ENCODE measurements at regions not wholly inside any gene's neighbourhood (a gene's known extent, or its start where the extent isn't known, plus 50 kb on each side); places are given as distances from the start of the nearest gene placed in this dataset.

DNA sequence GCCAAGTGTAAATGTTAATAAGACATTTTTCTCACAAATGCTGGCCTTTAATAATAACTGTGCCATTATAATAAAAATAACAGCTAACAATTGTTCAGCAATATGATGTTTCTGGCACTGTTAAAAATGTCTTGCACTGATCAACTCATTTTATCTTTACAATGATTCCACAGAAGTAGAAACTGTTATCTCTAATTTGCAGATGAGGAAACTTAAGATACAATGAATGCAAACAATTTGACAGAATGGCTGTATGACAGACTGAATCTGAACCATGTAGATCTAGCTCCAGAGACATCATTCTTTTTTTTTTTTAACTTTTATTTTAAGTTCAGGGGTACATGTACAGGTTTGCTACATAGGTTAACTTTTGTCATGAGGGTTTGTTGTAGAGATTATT is 755.0 kb downstream of the TBL1XR1 start:
- H3K9me3 ChIP-seq (ENCODE audit: control insufficient read depth in 2 of 3, low read length in 3 of 3) = no peaks in the 10 kb centered on the region
- no peak overlapping the region for H3K4me3 Mint-ChIP-seq
- ATAC-seq (no peak), DNase-seq (no peak)
- no peaks in the 10 kb centered on the region for H3K36me3 Mint-ChIP-seq
- H3K36me3 ChIP-seq (ENCODE audit: control insufficient read depth in 2 of 3, insufficient read depth in 3 of 3, low read length in 3 of 3) = no peaks in the 10 kb centered on the region
- H3K4me3 ChIP-seq (ENCODE audit: low read length) = no peak overlapping the region
- no peak overlapping the region for H3K27ac ChIP-seq (ENCODE audit: low read depth, low read length)
- H3K27ac Mint-ChIP-seq = no peak overlapping the region
- peaks cover 0 to 7% (median 4%) of the 10 kb centered on the region in 11 donors for H3K9me3 Mint-ChIP-seq
- no peaks in the 10 kb centered on the region for H3K27me3 Mint-ChIP-seq
- H3K4me1 ChIP-seq (ENCODE audit: control insufficient read depth in 2 of 2, insufficient read depth in 2 of 2, low read length in 2 of 2) = no peaks in the 10 kb centered on the region
- intact Hi-C loops (cut with micrococcal nuclease) = no loop called here
- H3K27me3 ChIP-seq (ENCODE audit: control insufficient read depth in 2 of 2, insufficient read depth in 2 of 2, low read length in 2 of 2) = no peaks in the 10 kb centered on the region
- ChIA-PET POLR2A (no interaction called here), CTCF (no interaction called here)
- H3K4me1 Mint-ChIP-seq = no peaks in the 10 kb centered on the region

DNA sequence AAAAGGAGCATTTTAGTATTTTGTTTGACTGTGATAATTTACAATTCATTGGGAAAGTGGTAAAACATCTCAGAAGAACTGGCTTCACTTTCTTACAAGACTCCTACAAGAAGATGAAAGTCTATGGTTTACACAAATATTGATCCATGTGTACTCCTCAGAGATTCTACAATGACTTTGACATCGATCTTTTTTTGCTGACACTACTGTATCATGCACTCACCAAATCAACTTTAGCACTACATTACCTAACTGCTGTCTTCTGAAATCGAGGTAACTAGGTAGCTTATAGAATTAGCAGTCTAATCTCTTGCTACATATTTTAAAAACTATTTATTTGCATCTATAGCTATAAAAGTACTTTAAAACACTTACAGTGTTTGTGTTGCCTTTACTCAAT is 757.6 kb downstream of the TBL1XR1 start:
- H3K27me3 ChIP-seq (ENCODE audit: control insufficient read depth in 2 of 2, insufficient read depth in 2 of 2, low read length in 2 of 2) = no peaks in the 10 kb centered on the region
- H3K27ac ChIP-seq (ENCODE audit: low read depth, low read length) = no peak overlapping the region
- Mint-ChIP-seq H3K4me3 (no peak overlapping the region), H3K27me3 (no peaks in the 10 kb centered on the region), H3K27ac (no peak overlapping the region), H3K4me1 (no peaks in the 10 kb centered on the region), H3K9me3 (peaks cover 0 to 5% (median 2%) of the 10 kb centered on the region in 11 donors), H3K36me3 (no peaks in the 10 kb centered on the region)
- no peaks in the 10 kb centered on the region for H3K9me3 ChIP-seq (ENCODE audit: control insufficient read depth in 2 of 3, low read length in 3 of 3)
- intact Hi-C loops (cut with micrococcal nuclease) = no loop called here
- no peak for ATAC-seq
- no peaks in the 10 kb centered on the region for H3K4me1 ChIP-seq (ENCODE audit: control insufficient read depth in 2 of 2, insufficient read depth in 2 of 2, low read length in 2 of 2)
- no peak overlapping the region for H3K4me3 ChIP-seq (ENCODE audit: low read length)
- ChIA-PET POLR2A (no interaction called here), CTCF (no interaction called here)
- H3K36me3 ChIP-seq (ENCODE audit: control insufficient read depth in 2 of 3, insufficient read depth in 3 of 3, low read length in 3 of 3) = no peaks in the 10 kb centered on the region
- no peak for DNase-seq

DNA sequence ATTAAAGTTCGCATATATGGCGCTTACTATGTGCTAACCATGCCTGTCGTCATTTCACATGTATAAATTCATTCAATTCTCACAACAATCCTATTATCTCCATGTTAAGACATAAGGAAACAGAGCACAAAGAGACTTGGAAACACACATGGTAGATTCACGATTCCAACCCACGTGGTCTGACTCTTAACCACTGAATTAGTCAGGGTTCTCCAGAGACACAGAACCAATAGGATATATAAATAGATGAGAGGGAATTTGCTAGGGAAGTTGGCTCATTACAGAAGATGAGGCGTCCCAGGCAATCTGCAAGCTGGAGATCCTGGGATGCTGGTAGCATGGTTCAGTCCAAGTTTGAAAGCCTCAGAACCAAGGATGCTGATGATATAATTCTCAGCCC is 765.3 kb downstream of the TBL1XR1 start:
- no peak for DNase-seq
- no peak overlapping the region for H3K27ac ChIP-seq (ENCODE audit: low read depth, low read length)
- H3K27me3 ChIP-seq (ENCODE audit: control insufficient read depth in 2 of 2, insufficient read depth in 2 of 2, low read length in 2 of 2) = no peaks in the 10 kb centered on the region
- Mint-ChIP-seq H3K27ac (no peak overlapping the region), H3K36me3 (no peaks in the 10 kb centered on the region), H3K4me3 (no peak overlapping the region), H3K9me3 (peaks cover 0 to 8% (median 0%) of the 10 kb centered on the region in 11 donors), H3K4me1 (no peaks in the 10 kb centered on the region), H3K27me3 (peaks cover 0 to 4% (median 0%) of the 10 kb centered on the region in 5 donors)
- no peaks in the 10 kb centered on the region for H3K9me3 ChIP-seq (ENCODE audit: control insufficient read depth in 2 of 3, low read length in 3 of 3)
- intact Hi-C loops (cut with micrococcal nuclease) = no loop called here
- no peak for ATAC-seq
- ChIA-PET CTCF (no interaction called here), POLR2A (interaction anchor here (0.7 kb wide), 2 partner anchors 119 to 135 kb away, joined by 4 to 5 read pairs; no protein-coding TSS in a partner anchor)
- H3K4me1 ChIP-seq (ENCODE audit: control insufficient read depth in 2 of 2, insufficient read depth in 2 of 2, low read length in 2 of 2) = no peaks in the 10 kb centered on the region
- H3K4me3 ChIP-seq (ENCODE audit: low read length) = no peak overlapping the region
- no peaks in the 10 kb centered on the region for H3K36me3 ChIP-seq (ENCODE audit: control insufficient read depth in 2 of 3, insufficient read depth in 3 of 3, low read length in 3 of 3)

DNA sequence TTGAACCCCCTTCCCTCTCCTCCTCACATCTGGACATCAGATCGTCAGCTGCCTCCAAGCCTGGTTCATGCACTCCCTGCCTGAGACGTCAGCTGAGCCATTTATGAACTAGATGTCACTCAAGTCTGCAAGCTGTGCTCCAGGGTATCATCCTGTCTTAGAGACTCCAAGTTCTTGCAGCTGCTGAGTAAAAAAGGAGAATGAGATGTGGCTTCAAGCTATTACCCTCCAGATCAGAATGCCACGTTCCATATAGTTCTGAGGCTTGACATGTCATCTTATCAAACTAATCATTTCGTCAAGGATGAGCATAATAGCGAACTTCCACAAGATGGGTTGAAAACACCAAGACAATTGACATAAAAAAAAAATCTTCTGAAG is 766.3 kb downstream of the TBL1XR1 start:
- Mint-ChIP-seq H3K36me3 (no peaks in the 10 kb centered on the region), H3K4me3 (no peak overlapping the region), H3K4me1 (no peaks in the 10 kb centered on the region), H3K9me3 (peaks cover 0 to 8% (median 0%) of the 10 kb centered on the region in 11 donors), H3K27me3 (peaks cover 0 to 4% (median 0%) of the 10 kb centered on the region in 5 donors), H3K27ac (no peak overlapping the region)
- no peak for DNase-seq
- Histone ChIP-seq H3K4me1 (ENCODE audit: control insufficient read depth in 2 of 2, insufficient read depth in 2 of 2, low read length in 2 of 2) (no peaks in the 10 kb centered on the region), H3K27me3 (ENCODE audit: control insufficient read depth in 2 of 2, insufficient read depth in 2 of 2, low read length in 2 of 2) (no peaks in the 10 kb centered on the region), H3K9me3 (ENCODE audit: control insufficient read depth in 2 of 3, low read length in 3 of 3) (no peaks in the 10 kb centered on the region), H3K27ac (ENCODE audit: low read depth, low read length) (no peak overlapping the region), H3K36me3 (ENCODE audit: control insufficient read depth in 2 of 3, insufficient read depth in 3 of 3, low read length in 3 of 3) (no peaks in the 10 kb centered on the region), H3K4me3 (ENCODE audit: low read length) (no peak overlapping the region)
- ChIA-PET POLR2A (interaction anchor here (0.7 kb wide), 2 partner anchors 118 to 134 kb away, joined by 4 to 5 read pairs; no protein-coding TSS in a partner anchor), CTCF (no interaction called here)
- ATAC-seq = no peak
- intact Hi-C loops (cut with micrococcal nuclease) = no loop called here

DNA sequence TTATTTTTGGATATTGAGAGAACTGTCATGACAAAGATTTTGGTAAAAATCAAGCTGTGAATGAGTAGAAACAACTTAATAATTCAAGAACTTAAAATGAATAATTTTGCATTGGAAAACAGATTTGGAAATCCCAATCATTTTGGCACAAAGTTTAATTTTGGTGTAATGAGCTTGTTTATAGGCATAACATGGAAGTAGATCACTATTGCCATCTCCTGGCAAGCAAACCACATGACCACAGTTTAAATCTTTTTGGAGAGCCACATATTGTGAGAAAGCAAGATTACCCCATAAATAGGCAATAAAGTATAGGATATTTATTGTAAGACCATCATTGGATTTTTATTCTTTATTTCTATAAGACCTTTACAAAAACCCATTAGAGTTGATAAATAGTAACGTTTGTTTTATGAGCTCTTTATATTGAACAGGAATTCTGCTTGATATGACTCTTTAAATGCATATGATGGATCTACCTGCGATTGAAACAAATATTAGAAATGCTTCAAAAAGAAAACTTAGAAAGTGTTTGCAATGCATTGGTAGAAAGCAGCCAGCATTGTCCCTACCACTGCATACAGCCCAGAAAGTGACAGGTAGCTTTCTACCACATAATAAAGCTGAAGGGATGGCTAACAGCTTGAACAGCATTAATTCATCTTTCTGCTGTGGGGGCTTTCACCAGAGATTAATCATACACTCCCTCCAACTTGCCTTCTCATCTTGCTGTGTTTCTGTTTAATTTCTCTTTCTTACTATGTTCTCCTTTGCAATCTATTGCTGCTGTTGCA is 766.8 kb downstream of the TBL1XR1 start:
- ATAC-seq (no peak), DNase-seq (no peak)
- intact Hi-C loops (cut with micrococcal nuclease) = no loop called here
- Mint-ChIP-seq H3K27ac (no peak overlapping the region), H3K4me3 (no peak overlapping the region), H3K27me3 (peaks cover 0 to 4% (median 0%) of the 10 kb centered on the region in 5 donors), H3K4me1 (no peaks in the 10 kb centered on the region), H3K36me3 (no peaks in the 10 kb centered on the region), H3K9me3 (peaks cover 0 to 8% (median 0%) of the 10 kb centered on the region in 11 donors)
- H3K4me3 ChIP-seq (ENCODE audit: low read length) = no peak overlapping the region
- ChIA-PET CTCF (no interaction called here), POLR2A (no interaction called here)
- no peak overlapping the region for H3K27ac ChIP-seq (ENCODE audit: low read depth, low read length)
- no peaks in the 10 kb centered on the region for H3K27me3 ChIP-seq (ENCODE audit: control insufficient read depth in 2 of 2, insufficient read depth in 2 of 2, low read length in 2 of 2)
- H3K36me3 ChIP-seq (ENCODE audit: control insufficient read depth in 2 of 3, insufficient read depth in 3 of 3, low read length in 3 of 3) = no peaks in the 10 kb centered on the region
- H3K4me1 ChIP-seq (ENCODE audit: control insufficient read depth in 2 of 2, insufficient read depth in 2 of 2, low read length in 2 of 2) = no peaks in the 10 kb centered on the region
- H3K9me3 ChIP-seq (ENCODE audit: control insufficient read depth in 2 of 3, low read length in 3 of 3) = no peaks in the 10 kb centered on the region

DNA sequence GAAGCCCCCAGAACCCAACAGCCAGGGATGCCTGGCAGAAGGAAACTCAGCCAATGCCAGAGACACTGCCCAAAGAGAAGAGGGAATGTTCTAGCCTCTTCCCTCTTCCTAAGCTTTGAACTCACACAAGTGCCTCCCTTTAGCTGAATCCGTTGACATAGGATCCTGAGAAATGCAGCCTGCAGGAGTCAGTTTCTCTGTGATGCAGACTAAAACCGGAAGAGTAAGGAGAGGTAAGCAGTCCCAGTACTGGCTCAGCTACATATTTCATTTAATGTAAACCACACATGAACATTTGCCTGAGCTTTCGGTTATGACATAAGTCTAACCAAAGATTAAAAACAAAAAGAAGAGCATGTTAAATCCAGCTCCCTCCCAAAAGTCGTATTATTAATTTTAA is 768.7 kb downstream of the TBL1XR1 start:
- intact Hi-C loops (cut with micrococcal nuclease) = no loop called here
- ATAC-seq (no peak), DNase-seq (no peak)
- no peak overlapping the region for H3K27ac ChIP-seq (ENCODE audit: low read depth, low read length)
- no peaks in the 10 kb centered on the region for H3K36me3 Mint-ChIP-seq
- H3K27me3 ChIP-seq (ENCODE audit: control insufficient read depth in 2 of 2, insufficient read depth in 2 of 2, low read length in 2 of 2) = no peaks in the 10 kb centered on the region
- H3K4me1 ChIP-seq (ENCODE audit: control insufficient read depth in 2 of 2, insufficient read depth in 2 of 2, low read length in 2 of 2) = no peaks in the 10 kb centered on the region
- no peaks in the 10 kb centered on the region for H3K27me3 Mint-ChIP-seq
- CTCF ChIA-PET = interaction anchor here (0.6 kb wide), 1 partner anchor 34 kb away, joined by 5 read pairs; no protein-coding TSS in a partner anchor
- no peaks in the 10 kb centered on the region for H3K36me3 ChIP-seq (ENCODE audit: control insufficient read depth in 2 of 3, insufficient read depth in 3 of 3, low read length in 3 of 3)
- H3K4me3 Mint-ChIP-seq = no peak overlapping the region
- no peak overlapping the region for H3K27ac Mint-ChIP-seq
- H3K9me3 ChIP-seq (ENCODE audit: control insufficient read depth in 2 of 3, low read length in 3 of 3) = no peaks in the 10 kb centered on the region
- POLR2A ChIA-PET = no interaction called here
- peaks cover 0 to 4% (median 0%) of the 10 kb centered on the region in 11 donors for H3K9me3 Mint-ChIP-seq
- no peak overlapping the region for H3K4me3 ChIP-seq (ENCODE audit: low read length)
- H3K4me1 Mint-ChIP-seq = no peaks in the 10 kb centered on the region

DNA sequence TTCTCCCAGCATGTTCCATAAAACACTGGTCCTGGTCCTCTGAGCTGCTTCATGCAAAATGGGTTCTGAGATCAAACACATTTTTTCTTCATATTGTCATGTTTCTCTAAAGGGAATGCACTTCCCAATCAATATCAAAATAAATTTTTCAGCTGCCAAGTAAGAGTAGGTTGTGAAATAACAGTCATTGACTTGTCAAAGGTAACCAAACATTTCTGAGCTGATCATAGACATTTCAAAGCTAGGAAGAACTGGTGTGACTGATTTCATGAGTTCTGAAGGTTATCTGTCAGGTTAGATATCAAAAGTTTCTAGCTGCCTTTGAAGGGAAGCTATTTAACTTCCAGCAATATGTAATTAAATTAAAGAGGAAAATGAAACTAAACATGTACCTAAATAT is 770.9 kb downstream of the TBL1XR1 start:
- CTCF ChIA-PET = no interaction called here
- H3K9me3 Mint-ChIP-seq = peaks cover 0 to 1% (median 0%) of the 10 kb centered on the region in 11 donors
- ATAC-seq (no peak), DNase-seq (no peak)
- intact Hi-C loops (cut with micrococcal nuclease) = no loop called here
- H3K4me1 ChIP-seq (ENCODE audit: control insufficient read depth in 2 of 2, insufficient read depth in 2 of 2, low read length in 2 of 2) = no peaks in the 10 kb centered on the region
- H3K27ac ChIP-seq (ENCODE audit: low read depth, low read length) = no peak overlapping the region
- no peaks in the 10 kb centered on the region for H3K36me3 Mint-ChIP-seq
- H3K4me3 Mint-ChIP-seq = no peak overlapping the region
- no peak overlapping the region for H3K27ac Mint-ChIP-seq
- no peaks in the 10 kb centered on the region for H3K27me3 ChIP-seq (ENCODE audit: control insufficient read depth in 2 of 2, insufficient read depth in 2 of 2, low read length in 2 of 2)
- no peaks in the 10 kb centered on the region for H3K36me3 ChIP-seq (ENCODE audit: control insufficient read depth in 2 of 3, insufficient read depth in 3 of 3, low read length in 3 of 3)
- H3K9me3 ChIP-seq (ENCODE audit: control insufficient read depth in 2 of 3, low read length in 3 of 3) = no peaks in the 10 kb centered on the region
- H3K27me3 Mint-ChIP-seq = no peaks in the 10 kb centered on the region
- H3K4me3 ChIP-seq (ENCODE audit: low read length) = no peak overlapping the region
- H3K4me1 Mint-ChIP-seq = no peaks in the 10 kb centered on the region
- POLR2A ChIA-PET = no interaction called here
